B cell (primary cell): ENCODE measurements at regions not wholly inside any gene's neighbourhood (a gene's known extent, or its start where the extent isn't known, plus 50 kb on each side); places are given as distances from the start of the nearest gene placed in this dataset.

Experiments
- ATAC-seq: fragments of 200-7000 bp; cut with Tn5 transposase; one replicate; pipeline ENCODE4 v1.10.0; 2021; ENCODE audit warnings: low read depth, mild to moderate bottlenecking, moderate number of reproducible peaks, moderate library complexity
- CTCF ChIA-PET: fragments of 350-600 bp; sonication (Branson Sonifier 250); formaldehyde crosslinking; loops from one replicate; lab custom pipeline; 2021; ENCODE audit warnings: antibody characterized with exemption, inconsistent platforms; lab: Charles Lee
- POLR2A ChIA-PET: fragments of 350-600 bp; sonication (Branson Sonifier 250); formaldehyde crosslinking; loops from one replicate; lab custom pipeline; 2021; ENCODE audit warnings: antibody characterized with exemption; lab: Charles Lee
- DNase-seq: peaks from one replicate; pipeline ENCODE4 v3.0.0; 2013
- H2AFZ ChIP-seq: 2 replicates; pipeline ENCODE4 v1.6.1; 2012; ENCODE audit warnings: mild to moderate bottlenecking, low read depth, low read length; ENCODE audit not compliant: insufficient read depth, poor library complexity, severe bottlenecking
- H3K27ac ChIP-seq, 2 donors: 1 replicate in 1 of 2; 2 replicates in 1 of 2; pipeline ENCODE4 v1.5.1; 2012 to 2013; ENCODE audit warnings: low read length in 2 of 2, mild to moderate bottlenecking in 2 of 2, moderate library complexity in 1 of 2
- H3K27me3 ChIP-seq, 4 experiments: fragments of 200-600 bp in 1 of 4; sonication (generic) in 1 of 4; replicated peaks in 1 of 4; 1 replicate in 2 of 4; 2 replicates in 2 of 4; pipeline versions ENCODE4 v1.6.1 to v1.7.0; 2013 to 2016; ENCODE audit warnings: low read length in 3 of 4, mild to moderate bottlenecking in 2 of 4, mixed read lengths in 1 of 4, moderate library complexity in 1 of 4; ENCODE audit not compliant: insufficient read depth in 4 of 4, control insufficient read depth in 3 of 4; ENCODE audit errors: control extremely low read depth in 1 of 4
- H3K36me3 ChIP-seq, 2 experiments: replicated peaks in 1 of 2; 1 replicate in 1 of 2; 2 replicates in 1 of 2; pipeline versions ENCODE4 v1.6.1 to v1.7.1; 2013; ENCODE audit warnings: low read length in 1 of 2; ENCODE audit not compliant: insufficient read depth in 2 of 2, control insufficient read depth in 1 of 2; ENCODE audit errors: control extremely low read depth in 1 of 2, extremely low read depth in 1 of 2
- H3K4me1 ChIP-seq, 2 donors: fragments of 200-600 bp in 1 of 2; sonication (generic) in 1 of 2; 1 replicate in 1 of 2; 2 replicates in 1 of 2; pipeline versions ENCODE4 v1.5.1 to v1.6.1; 2013 to 2017; ENCODE audit warnings: low read length in 2 of 2; ENCODE audit not compliant: control insufficient read depth in 2 of 2, insufficient read depth in 2 of 2
- H3K4me2 ChIP-seq: replicated peaks from 2 replicates; pipeline ENCODE3; 2012; ENCODE audit warnings: mild to moderate bottlenecking, low read depth, low read length; ENCODE audit not compliant: poor library complexity, severe bottlenecking
- H3K4me3 ChIP-seq, 5 experiments: fragments of 200-600 bp in 1 of 5; sonication (generic) in 1 of 5; 1 replicate in 3 of 5; 2 replicates in 2 of 5; pipeline versions ENCODE4 v1.5.1 to v1.7.0; 2011 to 2016; ENCODE audit warnings: low read length in 4 of 5, mild to moderate bottlenecking in 4 of 5, low read depth in 2 of 5, control low read depth in 1 of 5, moderate library complexity in 1 of 5; ENCODE audit not compliant: insufficient read depth in 1 of 5; ENCODE audit errors: control extremely low read depth in 1 of 5, extremely low read depth in 1 of 5
- H3K79me2 ChIP-seq: fragments of 200-600 bp; sonication (generic); one replicate; pipeline ENCODE4 v1.6.0; 2016; ENCODE audit warnings: low read length; ENCODE audit not compliant: control insufficient read depth, insufficient read depth
- H3K9ac ChIP-seq: fragments of 200-600 bp; sonication (generic); 2 replicates; pipeline ENCODE4 v1.6.1; 2017; ENCODE audit warnings: mild to moderate bottlenecking, low read length, moderate library complexity
- H3K9me3 ChIP-seq, 3 donors: one replicate each; pipeline versions ENCODE4 v1.6.1 to v1.7.1; 2013; ENCODE audit warnings: low read length in 2 of 3; ENCODE audit not compliant: control insufficient read depth in 2 of 3, insufficient read depth in 1 of 3; ENCODE audit errors: control extremely low read depth in 1 of 3
- H4K20me1 ChIP-seq: 2 replicates; pipeline ENCODE4 v1.6.0; 2012; ENCODE audit warnings: mild to moderate bottlenecking, low read length; ENCODE audit not compliant: insufficient read depth, control insufficient read depth, poor library complexity, severe bottlenecking
- H3K27ac Mint-ChIP-seq: one replicate; pipeline ENCODE4 v1.8.0; 2021; ENCODE audit warnings: mixed read lengths
- H3K27me3 Mint-ChIP-seq: one replicate; pipeline ENCODE4 v1.8.0; 2021; ENCODE audit warnings: mixed read lengths
- H3K4me1 Mint-ChIP-seq: one replicate; pipeline ENCODE4 v1.8.0; 2021; ENCODE audit warnings: mixed read lengths
- H3K4me3 Mint-ChIP-seq: one replicate; pipeline ENCODE4 v1.8.0; 2021; ENCODE audit warnings: mixed read lengths
- H3K9me3 Mint-ChIP-seq: one replicate; pipeline ENCODE4 v1.8.0; 2022; ENCODE audit warnings: mixed read lengths; ENCODE audit not compliant: insufficient read depth
- CTCF ChIP-seq: fragments of 200-600 bp; IDR thresholded peaks from one replicate; pipeline ENCODE4 v1.8.0; 2022; ENCODE audit warnings: antibody characterized with exemption, mild to moderate bottlenecking
- EZH2 ChIP-seq: IDR thresholded peaks from 2 replicates; pipeline ENCODE4 v1.6.1; 2012; ENCODE audit warnings: borderline replicate concordance, low read depth, mild to moderate bottlenecking, moderate library complexity, low read length; ENCODE audit not compliant: insufficient read depth, poor library complexity, severe bottlenecking
- WGBS: methylation state at CpG from one replicate; pipeline ENCODE4 v1.1.5; 2013; ENCODE audit warnings: missing lambda C conversion rate; ENCODE audit not compliant: insufficient coverage; 5-methylcytosine and 5-hydroxymethylcytosine counted together
- intact Hi-C: fragments of 100-400 bp; cut with micrococcal nuclease; formaldehyde crosslinking; loops from one replicate; pipeline ENCODE4 v1.10.0; 2022

DNA sequence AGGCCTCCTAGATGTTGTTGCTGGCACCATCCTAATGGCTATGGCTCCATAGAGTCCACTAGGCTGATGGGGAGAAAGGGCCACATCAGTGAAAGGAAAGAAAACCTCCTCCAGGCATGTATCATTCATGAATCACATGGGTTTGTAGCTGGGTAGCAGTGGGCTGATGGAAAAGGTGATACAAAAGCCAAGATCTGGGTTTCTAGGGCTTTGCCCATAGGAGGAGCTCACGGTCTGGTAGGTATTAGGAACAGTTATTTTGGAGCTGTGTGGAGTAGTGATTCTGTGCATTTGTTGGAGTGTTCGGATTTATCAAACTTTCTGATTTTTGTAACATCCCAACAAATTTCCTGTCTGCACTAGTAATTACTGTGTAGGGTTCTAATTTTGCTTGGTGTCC is 259.2 kb downstream of the SLC4A3 start:
- Mint-ChIP-seq H3K4me3 (no peak overlapping the region), H3K9me3 (no peaks in the 10 kb centered on the region), H3K27me3 (no peaks in the 10 kb centered on the region), H3K27ac (no peak overlapping the region), H3K4me1 (no peaks in the 10 kb centered on the region)
- POLR2A ChIA-PET: no interaction called here
- CTCF ChIA-PET: no interaction called here
- DNase-seq (no peak), ATAC-seq (no peak)
- Histone ChIP-seq H3K4me2 (no peak overlapping the region), H4K20me1 (no peaks in the 10 kb centered on the region), H3K36me3 (no peaks in the 10 kb centered on the region), H3K4me1 (no peaks in the 10 kb centered on the region), H2AFZ (no peak overlapping the region), H3K9me3 (peaks cover 0 to 3% (median 0%) of the 10 kb centered on the region in 3 donors), H3K4me3 (no peak overlapping the region), H3K9ac (no peak overlapping the region), H3K79me2 (no peaks in the 10 kb centered on the region), H3K27ac (no peak overlapping the region), H3K27me3 (peaks cover 0 to 7% (median 2%) of the 10 kb centered on the region in 4 experiments)
- WGBS: no CpG with 5 or more reads among the region's 2 CpGs
- no peak for TF ChIP-seq EZH2
- TF ChIP-seq CTCF: no peak
- intact Hi-C loops: no loop called here

GRCh38 chr2:219887870-219888269 is 260.4 kb downstream of the SLC4A3 start:
- POLR2A ChIA-PET: no interaction called here
- Histone ChIP-seq H3K4me1 (no peaks in the 10 kb centered on the region), H3K27ac (no peak overlapping the region), H3K79me2 (no peaks in the 10 kb centered on the region), H2AFZ (no peak overlapping the region), H3K4me3 (no peak overlapping the region), H3K27me3 (peaks cover 0 to 7% (median 2%) of the 10 kb centered on the region in 4 experiments), H3K9ac (no peak overlapping the region), H3K9me3 (no peaks in the 10 kb centered on the region), H3K36me3 (no peaks in the 10 kb centered on the region), H4K20me1 (no peaks in the 10 kb centered on the region), H3K4me2 (no peak overlapping the region)
- DNase-seq: no peak
- no peaks in the 10 kb centered on the region for H3K27me3 Mint-ChIP-seq
- no peak overlapping the region for H3K27ac Mint-ChIP-seq
- 89% methylated on average over 2 of the region's 4 CpGs for WGBS
- TF ChIP-seq CTCF (no peak), EZH2 (no peak)
- H3K9me3 Mint-ChIP-seq: no peaks in the 10 kb centered on the region
- intact Hi-C loops: no loop called here
- H3K4me1 Mint-ChIP-seq: no peaks in the 10 kb centered on the region
- CTCF ChIA-PET: no interaction called here
- ATAC-seq: no peak
- H3K4me3 Mint-ChIP-seq: no peak overlapping the region
